Activated CD4-positive, alpha-beta T cell treated with anti-CD3 and anti-CD28 coated beads, Interleukin-2, amount 10 ng/mL, durations not matched to agents 24 days and 14 days (primary cell): ENCODE measurements at regions not wholly inside any gene's neighbourhood (a gene's known extent, or its start where the extent isn't known, plus 50 kb on each side); places are given as distances from the start of the nearest gene placed in this dataset.

Source experiments
- DNase-seq: peaks from one replicate; pipeline ENCODE4 v3.0.0; 2022
- H3K27ac Mint-ChIP-seq: one replicate; pipeline ENCODE4 v1.8.0; 2022; ENCODE audit warnings: mild to moderate bottlenecking, mixed read lengths
- H3K27me3 Mint-ChIP-seq: one replicate; pipeline ENCODE4 v1.8.0; 2022; ENCODE audit warnings: mixed read lengths
- H3K36me3 Mint-ChIP-seq: one replicate; pipeline ENCODE4 v1.8.0; 2022; ENCODE audit warnings: low read depth, mild to moderate bottlenecking, mixed read lengths
- H3K4me1 Mint-ChIP-seq: one replicate; pipeline ENCODE4 v1.8.0; 2021; ENCODE audit warnings: mixed read lengths
- H3K4me3 Mint-ChIP-seq: one replicate; pipeline ENCODE4 v1.8.0; 2022; ENCODE audit warnings: mild to moderate bottlenecking, moderate library complexity, mixed read lengths
- H3K9me3 Mint-ChIP-seq: one replicate; pipeline ENCODE4 v1.8.0; 2021; ENCODE audit warnings: mixed read lengths
- intact Hi-C: fragments of 100-400 bp; cut with micrococcal nuclease; formaldehyde crosslinking; loops from one replicate; pipeline ENCODE4 v1.15.1; 2023

- H3K9me3 Mint-ChIP-seq: no peaks in the 10 kb centered on the region
- intact Hi-C loops: no loop called here
These were observed 57.9 kb upstream of the FZD8 start for GRCh38 chr10:35699848-35700486.

GRCh38 chr10:35696392-35697287 lies 54.5 kb upstream of the FZD8 start:
- DNase-seq: no peak
- Mint-ChIP-seq H3K27ac (no peak overlapping the region), H3K4me3 (no peak overlapping the region), H3K36me3 (no peaks in the 10 kb centered on the region), H3K9me3 (no peaks in the 10 kb centered on the region), H3K4me1 (no peaks in the 10 kb centered on the region), H3K27me3 (no peaks in the 10 kb centered on the region)
- intact Hi-C loops: no loop called here

More at GRCh38 chr10:35699848-35700486, 57.9 kb upstream of the FZD8 start:
- Mint-ChIP-seq H3K27me3 (no peaks in the 10 kb centered on the region), H3K27ac (no peak overlapping the region), H3K4me1 (no peaks in the 10 kb centered on the region), H3K4me3 (no peak overlapping the region), H3K36me3 (no peaks in the 10 kb centered on the region)
- DNase-seq: no peak

GRCh38 chr10:35693800-35694199 lies 51.7 kb upstream of the FZD8 start:
- intact Hi-C loops: no loop called here
- no peak overlapping the region for H3K4me3 Mint-ChIP-seq
- DNase-seq: no peak
- no peaks in the 10 kb centered on the region for H3K9me3 Mint-ChIP-seq
- no peaks in the 10 kb centered on the region for H3K4me1 Mint-ChIP-seq
- no peak overlapping the region for H3K27ac Mint-ChIP-seq
- H3K36me3 Mint-ChIP-seq: no peaks in the 10 kb centered on the region
- no peaks in the 10 kb centered on the region for H3K27me3 Mint-ChIP-seq
